Stomach (tissue), 8 donors: ENCODE measurements at regions not wholly inside any gene's neighbourhood (a gene's known extent, or its start where the extent isn't known, plus 50 kb on each side); places are given as distances from the start of the nearest gene placed in this dataset.

ENCODE experiments used
- DNase-seq, 2 donors: peaks; one replicate each; pipeline versions ENCODE4 v3.0.0 to v3.0.0-alpha.2; 2013 to 2019
- H3K27ac ChIP-seq, 5 donors: fragments of 200-600 bp in 4 of 5; sonication (generic) in 4 of 5; one replicate each; pipeline ENCODE4 v1.5.1; 2013 to 2019; ENCODE audit warnings: mild to moderate bottlenecking in 1 of 5, moderate library complexity in 1 of 5
- H3K27me3 ChIP-seq, 3 donors: fragments of 200-600 bp; sonication (generic); one replicate each; pipeline ENCODE4 v1.5.1; 2017 to 2019; ENCODE audit warnings: mixed run types in 1 of 3
- H3K36me3 ChIP-seq, 4 donors: fragments of 200-600 bp; sonication (generic); 1 replicate in 3 of 4; 2 replicates in 1 of 4; pipeline ENCODE4 v1.5.1; 2016 to 2019
- H3K4me1 ChIP-seq, 4 donors: fragments of 200-600 bp; sonication (generic); one replicate each; pipeline ENCODE4 v1.5.1; 2016 to 2019
- H3K4me3 ChIP-seq, 4 donors: fragments of 200-600 bp; sonication (generic) in 3 of 4; one replicate each; pipeline ENCODE4 v1.5.1; 2016 to 2019; ENCODE audit warnings: mild to moderate bottlenecking in 1 of 4
- H3K9me3 ChIP-seq, 4 donors: fragments of 200-600 bp; sonication (generic); one replicate each; pipeline ENCODE4 v1.5.1; 2016 to 2019
- CTCF ChIP-seq, 7 experiments: fragments of 450-650 bp in 4 of 7; fragments of 200-600 bp in 3 of 7; sonication (generic) in 3 of 7; IDR thresholded peaks; one replicate each; pipeline ENCODE4 v1.5.1; 2016 to 2019; ENCODE audit warnings: antibody characterized with exemption in 7 of 7, control low read depth in 2 of 7, mild to moderate bottlenecking in 1 of 7
- EP300 ChIP-seq: sonication (generic); formaldehyde crosslinking; IDR thresholded peaks from one replicate; pipeline ENCODE4 v1.6.1; 2017; ENCODE audit warnings: antibody characterized with exemption
- POLR2A ChIP-seq, 4 donors: fragments of 450-650 bp; IDR thresholded peaks; one replicate each; pipeline ENCODE4 v1.6.1; 2016; ENCODE audit warnings: antibody characterized with exemption in 4 of 4, control low read depth in 2 of 4, mild to moderate bottlenecking in 1 of 4, moderate library complexity in 1 of 4
- POLR2AphosphoS5 ChIP-seq, 3 donors: sonication (generic); formaldehyde crosslinking; IDR thresholded peaks; one replicate each; pipeline ENCODE4 v1.6.1; 2016; ENCODE audit warnings: antibody characterized with exemption in 3 of 3
- WGBS, 5 donors: extraction: QIAGEN DNeasy Blood & Tissue Kit in 3 of 5; methylation state at CpG; one replicate each; pipeline versions ENCODE4 v1.1.5 to v1.1.7; 2013 to 2018; 5-methylcytosine and 5-hydroxymethylcytosine counted together
- intact Hi-C: fragments of 100-400 bp; cut with DNase I; formaldehyde crosslinking; loops from one replicate; pipeline ENCODE4 v1.15.1; 2023; ENCODE audit warnings: low total_unique reads
- donor health status: healthy with polysubstance abuse.
- donor health status: Bipolar disorder and iron deficiency.
- donor health status: healthy.

- H3K36me3 ChIP-seq: no peaks in the 10 kb centered on the region
- H3K4me1 ChIP-seq: peaks cover 0 to 32% (median 19%) of the 10 kb centered on the region in 4 donors
- no peaks in the 10 kb centered on the region for H3K9me3 ChIP-seq
- no peaks in the 10 kb centered on the region for H3K27me3 ChIP-seq
- no peak overlapping the region for H3K27ac ChIP-seq
- WGBS, 5 donors: 52 to 75% (median 58%) methylated on average over 2 of the region's 2 CpGs
- no peak overlapping the region for H3K4me3 ChIP-seq
- DNase-seq: no peak
- intact Hi-C loops: no loop called here
- no peak for TF ChIP-seq POLR2A (IDR thresholded peaks at IDR 0.05)
- no peak for TF ChIP-seq POLR2AphosphoS5 (IDR thresholded peaks at IDR 0.05)
- no peak for TF ChIP-seq CTCF (IDR thresholded peaks at IDR 0.05)
- no peak for TF ChIP-seq EP300
Observed at GRCh38 chr9:12975496-12975895, 200.7 kb downstream of the LURAP1L start.

GRCh38 chr9:12980085-12980851, 205.4 kb downstream of the LURAP1L start:
- Histone ChIP-seq H3K27me3 (no peaks in the 10 kb centered on the region), H3K4me1 (no peaks in the 10 kb centered on the region), H3K9me3 (no peaks in the 10 kb centered on the region), H3K36me3 (no peaks in the 10 kb centered on the region), H3K4me3 (no peak overlapping the region), H3K27ac (no peak overlapping the region)
- no peak for DNase-seq
- no peak for TF ChIP-seq CTCF (IDR thresholded peaks at IDR 0.05)
- 37 to 58% (median 50%) methylated on average over 3 of the region's 3 CpGs for WGBS, 5 donors
- intact Hi-C loops: no loop called here

GRCh38 chr9:12988258-12988657, 213.4 kb downstream of the LURAP1L start:
- H3K4me1 ChIP-seq: no peaks in the 10 kb centered on the region
- H3K27ac ChIP-seq: no peak overlapping the region
- no peaks in the 10 kb centered on the region for H3K27me3 ChIP-seq
- 64 to 91% (median 79%) methylated on average over 1 of the region's 1 CpG for WGBS, 5 donors
- DNase-seq: no peak
- H3K9me3 ChIP-seq: no peaks in the 10 kb centered on the region
- TF ChIP-seq POLR2AphosphoS5 (IDR thresholded peaks at IDR 0.05) (no peak), EP300 (no peak), POLR2A (IDR thresholded peaks at IDR 0.05) (no peak), CTCF (IDR thresholded peaks at IDR 0.05) (no peak)
- no peaks in the 10 kb centered on the region for H3K36me3 ChIP-seq
- H3K4me3 ChIP-seq: no peak overlapping the region
- intact Hi-C loops: no loop called here

GRCh38 chr9:12989669-12990068, 214.8 kb downstream of the LURAP1L start:
- Histone ChIP-seq H3K36me3 (no peaks in the 10 kb centered on the region), H3K27ac (no peak overlapping the region), H3K9me3 (no peaks in the 10 kb centered on the region), H3K27me3 (no peaks in the 10 kb centered on the region), H3K4me3 (no peak overlapping the region), H3K4me1 (no peaks in the 10 kb centered on the region)
- DNase-seq: no peak
- intact Hi-C loops: no loop called here
- TF ChIP-seq POLR2AphosphoS5 (IDR thresholded peaks at IDR 0.05) (no peak), CTCF (IDR thresholded peaks at IDR 0.05) (no peak), POLR2A (IDR thresholded peaks at IDR 0.05) (no peak), EP300 (no peak)
